Neural cell (in vitro differentiated cells): ENCODE measurements at regions not wholly inside any gene's neighbourhood (a gene's known extent, or its start where the extent isn't known, plus 50 kb on each side); places are given as distances from the start of the nearest gene placed in this dataset.

Experiments
- H2AFZ ChIP-seq: fragments of 200-600, 300-800 bp; sonication (generic), shearing (Covaris generic); 2 replicates; pipeline ENCODE4 v1.6.0; 2014; ENCODE audit warnings: low read depth, mild to moderate bottlenecking, antibody characterized with exemption, low read length, moderate library complexity
- H3F3A ChIP-seq: fragments of 200-600 bp; shearing (Covaris generic); 2 replicates; pipeline ENCODE4 v1.6.1; 2016; ENCODE audit warnings: mild to moderate bottlenecking, moderate library complexity, mixed read lengths, antibody characterized with exemption, low read length; ENCODE audit not compliant: insufficient read depth, poor library complexity, severe bottlenecking
- H3K27ac ChIP-seq: fragments of 200-600, 300-800 bp; sonication (generic), shearing (Covaris generic); 2 replicates; pipeline ENCODE4 v1.5.1; 2014; ENCODE audit warnings: mild to moderate bottlenecking, low read length, moderate library complexity
- H3K27me3 ChIP-seq: fragments of 300-800, 200-600 bp; sonication (generic), shearing (Covaris generic); 2 replicates; pipeline ENCODE4 v1.6.0; 2014; ENCODE audit warnings: mild to moderate bottlenecking, low read depth, low read length, moderate library complexity; ENCODE audit not compliant: insufficient read depth
- H3K36me3 ChIP-seq: fragments of 300-800, 200-600 bp; sonication (generic), shearing (Covaris generic); 2 replicates; pipeline ENCODE4 v1.5.1; 2014; ENCODE audit warnings: mild to moderate bottlenecking, antibody characterized with exemption, low read length, moderate library complexity; ENCODE audit not compliant: insufficient read depth
- H3K4me2 ChIP-seq: fragments of 300-800, 200-600 bp; sonication (generic), shearing (Covaris generic); 2 replicates; pipeline ENCODE4 v1.6.0; 2014; ENCODE audit warnings: mild to moderate bottlenecking, low read length
- H3K4me3 ChIP-seq: fragments of 300-800, 200-600 bp; sonication (generic), shearing (Covaris generic); 2 replicates; pipeline ENCODE4 v1.5.1; 2014; ENCODE audit warnings: mild to moderate bottlenecking, low read length, moderate library complexity
- H3K79me2 ChIP-seq: fragments of 200-600 bp; shearing (Covaris generic); replicated peaks from 2 replicates; pipeline ENCODE4 v1.6.0; 2014; ENCODE audit warnings: mild to moderate bottlenecking, low read length, moderate library complexity; ENCODE audit not compliant: insufficient read depth
- H3K9ac ChIP-seq: fragments of 300-800, 200-600 bp; sonication (generic), shearing (Covaris generic); 2 replicates; pipeline ENCODE4 v1.6.1; 2016; ENCODE audit warnings: mild to moderate bottlenecking, low read length, mixed read lengths
- H3K9me2 ChIP-seq: fragments of 200-600 bp; shearing (Covaris generic); 2 replicates; pipeline ENCODE4 v1.6.1; 2016; ENCODE audit warnings: mild to moderate bottlenecking, low read length, mixed read lengths; ENCODE audit not compliant: insufficient read depth
- H3K9me3 ChIP-seq: fragments of 200-600, 300-800 bp; sonication (generic), shearing (Covaris generic); 2 replicates; pipeline ENCODE4 v1.6.1; 2016; ENCODE audit warnings: mild to moderate bottlenecking, mixed run types, low read length, moderate library complexity, mixed read lengths
- H4K20me1 ChIP-seq: fragments of 200-600 bp; shearing (Covaris generic); 2 replicates; pipeline ENCODE4 v1.6.1; 2016; ENCODE audit warnings: mild to moderate bottlenecking, mixed run types; ENCODE audit not compliant: insufficient read depth
- EP300 ChIP-seq: fragments of 450-650 bp; conservative IDR thresholded peaks from 2 replicates; pipeline ENCODE4 v1.6.1; 2014; ENCODE audit warnings: antibody characterized with exemption, mild to moderate bottlenecking, moderate library complexity; ENCODE audit not compliant: poor library complexity, severe bottlenecking
- EZH2 ChIP-seq: fragments of 200-600, 300-800 bp; shearing (Covaris generic), sonication (generic); IDR thresholded peaks from 2 replicates; pipeline ENCODE4 v1.6.1; 2014; ENCODE audit warnings: antibody characterized with exemption, low read length, borderline replicate concordance, mild to moderate bottlenecking; ENCODE audit not compliant: insufficient read depth, poor library complexity, severe bottlenecking
- MXI1 ChIP-seq: fragments of 450-650 bp; conservative IDR thresholded peaks from 2 replicates; pipeline ENCODE4 v1.6.1; 2014; ENCODE audit warnings: antibody characterized with exemption, mild to moderate bottlenecking; ENCODE audit not compliant: poor library complexity, severe bottlenecking
- POLR2AphosphoS5 ChIP-seq: IDR thresholded peaks from 2 replicates; pipeline ENCODE4 v1.6.1; 2012
- RAD21 ChIP-seq: fragments of 450-650 bp; conservative IDR thresholded peaks from 2 replicates; pipeline ENCODE4 v1.6.1; 2014; ENCODE audit warnings: antibody characterized with exemption, mild to moderate bottlenecking, moderate library complexity
- REST ChIP-seq: IDR thresholded peaks from 2 replicates; pipeline ENCODE4 v1.6.1; 2012; ENCODE audit warnings: borderline replicate concordance
- SMC3 ChIP-seq: fragments of 450-650 bp; conservative IDR thresholded peaks from 2 replicates; pipeline ENCODE4 v1.6.1; 2014; ENCODE audit warnings: antibody characterized with exemption, mild to moderate bottlenecking, moderate library complexity; ENCODE audit not compliant: poor library complexity
- TAF1 ChIP-seq: IDR thresholded peaks from 2 replicates; pipeline ENCODE4 v1.6.1; 2012; ENCODE audit warnings: low read depth
- TF ChIP-seq, protein P1 (sequence below): fragments of 450-650 bp; IDR thresholded peaks from 2 replicates; pipeline ENCODE4 v1.5.1; 2014; ENCODE audit warnings: antibody characterized with exemption, mild to moderate bottlenecking, moderate library complexity; ENCODE audit not compliant: poor library complexity, severe bottlenecking

GRCh38 chr9:80874276-80874675, 815.1 kb downstream of the TLE1 start (continued):
- no peak for TF ChIP-seq EZH2
- no peak for TF ChIP-seq POLR2AphosphoS5

GRCh38 chr9:80873861-80874260, 815.5 kb downstream of the TLE1 start:
- no peak overlapping the region for H3K9ac ChIP-seq
- H4K20me1 ChIP-seq, result no peaks in the 10 kb centered on the region
- no peaks in the 10 kb centered on the region for H3K79me2 ChIP-seq
- no peak overlapping the region for H3K4me2 ChIP-seq
- no peaks in the 10 kb centered on the region for H3F3A ChIP-seq
- H3K36me3 ChIP-seq, result no peaks in the 10 kb centered on the region
- H2AFZ ChIP-seq, result no peak overlapping the region
- H3K27me3 ChIP-seq, result no peaks in the 10 kb centered on the region
- H3K27ac ChIP-seq, result no peak overlapping the region
- TF ChIP-seq RAD21 (no peak), POLR2AphosphoS5 (no peak), SMC3 (no peak), TAF1 (no peak), MXI1 (no peak), EP300 (no peak)
- TF ChIP-seq, protein P1, sequence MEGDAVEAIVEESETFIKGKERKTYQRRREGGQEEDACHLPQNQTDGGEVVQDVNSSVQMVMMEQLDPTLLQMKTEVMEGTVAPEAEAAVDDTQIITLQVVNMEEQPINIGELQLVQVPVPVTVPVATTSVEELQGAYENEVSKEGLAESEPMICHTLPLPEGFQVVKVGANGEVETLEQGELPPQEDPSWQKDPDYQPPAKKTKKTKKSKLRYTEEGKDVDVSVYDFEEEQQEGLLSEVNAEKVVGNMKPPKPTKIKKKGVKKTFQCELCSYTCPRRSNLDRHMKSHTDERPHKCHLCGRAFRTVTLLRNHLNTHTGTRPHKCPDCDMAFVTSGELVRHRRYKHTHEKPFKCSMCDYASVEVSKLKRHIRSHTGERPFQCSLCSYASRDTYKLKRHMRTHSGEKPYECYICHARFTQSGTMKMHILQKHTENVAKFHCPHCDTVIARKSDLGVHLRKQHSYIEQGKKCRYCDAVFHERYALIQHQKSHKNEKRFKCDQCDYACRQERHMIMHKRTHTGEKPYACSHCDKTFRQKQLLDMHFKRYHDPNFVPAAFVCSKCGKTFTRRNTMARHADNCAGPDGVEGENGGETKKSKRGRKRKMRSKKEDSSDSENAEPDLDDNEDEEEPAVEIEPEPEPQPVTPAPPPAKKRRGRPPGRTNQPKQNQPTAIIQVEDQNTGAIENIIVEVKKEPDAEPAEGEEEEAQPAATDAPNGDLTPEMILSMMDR, result no peak
- H3K9me3 ChIP-seq, result no peaks in the 10 kb centered on the region
- no peaks in the 10 kb centered on the region for H3K9me2 ChIP-seq
- no peak overlapping the region for H3K4me3 ChIP-seq

DNA sequence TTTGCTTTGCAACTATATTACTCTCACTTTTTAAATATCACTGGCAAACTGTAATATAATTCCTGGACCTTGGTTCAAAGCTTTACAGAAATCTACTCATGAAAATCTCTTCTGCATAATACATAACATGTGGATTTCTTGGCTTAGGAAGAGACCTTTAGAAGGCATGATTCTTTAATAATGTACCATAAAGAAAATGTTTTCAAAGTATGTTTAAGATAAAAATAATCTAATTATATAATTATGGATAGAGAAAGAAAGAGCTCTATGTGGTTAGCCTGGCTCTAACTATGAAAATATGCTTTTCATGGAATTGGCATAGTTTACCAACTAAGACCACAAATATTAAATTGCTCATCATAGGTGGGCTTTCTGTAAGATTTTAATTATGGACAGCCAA, 817.8 kb downstream of the TLE1 start:
- Histone ChIP-seq H3K4me2 (no peak overlapping the region), H3K27me3 (no peaks in the 10 kb centered on the region), H3K9me3 (peaks cover 2% of the 10 kb centered on the region), H3F3A (no peaks in the 10 kb centered on the region), H2AFZ (no peak overlapping the region), H3K79me2 (no peaks in the 10 kb centered on the region), H3K9me2 (no peaks in the 10 kb centered on the region), H3K36me3 (no peaks in the 10 kb centered on the region), H3K9ac (no peak overlapping the region), H3K4me3 (no peak overlapping the region), H4K20me1 (no peaks in the 10 kb centered on the region), H3K27ac (no peak overlapping the region)
- TF ChIP-seq, protein P1, result no peak
- no peak for TF ChIP-seq TAF1
- TF ChIP-seq RAD21, result no peak
- TF ChIP-seq EZH2, result no peak
- no peak for TF ChIP-seq REST
- TF ChIP-seq SMC3, result no peak
- no peak for TF ChIP-seq POLR2AphosphoS5
- no peak for TF ChIP-seq MXI1
- TF ChIP-seq EP300, result no peak
